GM23248 (cell line): ENCODE measurements at regions not wholly inside any gene's neighbourhood (a gene's known extent, or its start where the extent isn't known, plus 50 kb on each side); places are given as distances from the start of the nearest gene placed in this dataset.

Source experiments
- EZH2 ChIP-seq: fragments of 200-600 bp; sonication (generic); IDR thresholded peaks from 2 replicates; pipeline ENCODE4 v1.6.1; 2018; ENCODE audit warnings: antibody characterized with exemption, mild to moderate bottlenecking; ENCODE audit not compliant: insufficient read depth, poor library complexity, severe bottlenecking
- EZH2phosphoT487 ChIP-seq: fragments of 200-600 bp; sonication (generic); IDR thresholded peaks from 2 replicates; pipeline ENCODE4 v1.6.1; 2018; ENCODE audit warnings: antibody characterized with exemption, moderate library complexity, mild to moderate bottlenecking, low read depth; ENCODE audit not compliant: insufficient read depth

DNA sequence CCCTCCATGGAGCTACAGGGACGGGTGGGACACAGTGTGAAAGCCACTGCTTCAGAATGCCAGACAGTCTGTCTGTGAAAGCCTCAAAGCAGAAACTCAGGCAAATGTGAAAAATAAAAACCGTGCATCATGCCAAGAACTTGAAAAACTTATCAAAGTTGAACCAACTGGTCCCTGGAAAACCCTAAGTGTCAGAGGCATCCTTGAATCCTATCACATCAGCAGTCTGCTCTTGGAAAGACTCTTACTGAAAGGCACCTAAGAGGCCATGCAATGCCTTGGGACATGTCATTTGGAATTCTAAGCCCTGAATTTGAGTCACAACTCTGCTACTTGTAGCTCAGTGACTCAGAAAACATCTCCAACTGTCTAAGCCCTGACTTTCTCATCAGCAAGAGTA is 62.4 kb upstream of the GRIN2B start:
- no peak for TF ChIP-seq EZH2
- no peak for TF ChIP-seq EZH2phosphoT487
